ELR (cell line): ENCODE measurements at regions not wholly inside any gene's neighbourhood (a gene's known extent, or its start where the extent isn't known, plus 50 kb on each side); places are given as distances from the start of the nearest gene placed in this dataset.
A peak's percentile ranks its signal among the peaks of the same experiment; 100 is the strongest.
"Not testable (repeated sequence)": the region's sequence is repeated elsewhere in the genome, so short reads cannot be mapped to it uniquely, and the experiment has no call there.

Experiments used
- DNase-seq: peaks from one replicate; pipeline ENCODE4 v3.0.0-alpha.2; 2015; ENCODE audit warnings: low read depth

DNA sequence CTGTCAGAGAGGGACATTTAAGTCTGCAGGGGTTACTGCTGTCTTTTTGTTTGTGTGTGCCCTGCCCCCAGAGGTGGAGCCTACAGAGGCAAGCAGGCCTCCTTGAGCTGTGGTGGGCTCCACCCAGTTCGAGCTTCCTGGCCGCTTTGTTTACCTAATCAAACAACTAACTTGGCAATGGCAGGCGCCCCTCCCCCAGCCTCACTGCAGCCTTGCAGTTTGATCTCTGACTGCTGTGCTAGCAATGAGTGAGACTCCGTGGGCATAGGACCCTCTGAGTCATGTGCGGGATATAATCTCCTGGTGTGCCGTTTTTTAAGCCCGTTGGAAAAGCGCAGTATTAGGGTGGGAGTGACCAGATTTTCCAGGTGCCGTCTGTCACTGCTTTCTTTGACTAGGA, 216.8 kb upstream of the CDKN2B start:
- DNase-seq: not testable (repeated sequence)

DNA sequence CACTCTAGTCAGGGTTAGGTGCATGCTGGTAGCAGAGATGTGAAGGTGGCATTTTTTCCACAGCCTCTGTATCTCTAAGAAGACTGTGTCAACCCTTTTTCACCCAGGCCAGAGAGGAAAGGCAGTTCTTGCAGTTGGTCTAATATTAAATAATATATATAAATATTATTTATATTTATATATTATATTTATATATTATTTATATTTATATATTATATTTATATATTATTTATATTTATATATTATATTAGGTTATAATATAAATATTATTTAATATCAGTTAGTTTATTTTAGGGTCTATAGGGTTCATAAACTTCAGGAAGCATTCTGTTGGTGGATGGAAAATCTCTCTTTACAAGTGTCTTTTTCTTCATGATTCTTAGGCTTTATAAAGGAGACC, 218.6 kb upstream of the DMRTA1 start:
- no peak for DNase-seq

DNA sequence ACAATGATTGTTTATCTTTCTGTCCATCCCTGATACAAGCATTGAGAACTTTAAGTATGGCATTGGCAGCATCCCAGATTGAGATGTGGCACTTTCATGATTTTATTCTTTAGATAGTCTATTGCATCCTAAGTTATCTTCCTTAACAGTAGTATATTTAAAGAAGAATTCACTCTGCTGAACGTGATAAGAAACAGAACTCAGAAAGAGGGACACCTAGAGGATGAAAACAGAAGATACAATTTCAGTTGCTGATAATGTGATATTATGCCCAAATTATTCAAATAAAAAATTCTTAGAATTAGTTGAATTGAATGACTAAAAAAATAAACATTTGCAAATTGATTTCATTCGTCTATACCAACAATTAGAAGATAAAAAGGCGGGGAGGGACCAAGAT, 218.1 kb upstream of the DMRTA1 start:
- DNase-seq: peak; percentile 55

DNA sequence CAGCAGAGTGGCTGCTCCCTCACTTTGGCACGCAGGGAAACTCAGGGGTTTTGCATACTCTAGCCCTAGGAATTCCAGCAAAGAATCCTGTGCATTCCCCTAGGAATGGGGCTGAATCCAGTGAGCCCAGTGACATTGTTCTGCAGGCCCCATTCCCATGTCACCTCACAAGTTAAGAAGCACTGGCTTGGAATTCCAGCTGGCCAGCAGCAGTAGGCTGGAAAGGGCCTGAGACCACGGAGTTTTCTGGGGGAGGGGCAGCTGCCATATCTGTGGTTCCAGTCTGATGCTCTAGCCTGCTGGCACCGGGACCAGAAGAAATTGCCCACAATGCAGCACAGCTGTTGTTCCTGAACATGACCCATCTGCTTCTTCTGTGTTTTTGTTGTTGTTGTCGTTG, 217.6 kb upstream of the DMRTA1 start:
- no peak for DNase-seq

DNA sequence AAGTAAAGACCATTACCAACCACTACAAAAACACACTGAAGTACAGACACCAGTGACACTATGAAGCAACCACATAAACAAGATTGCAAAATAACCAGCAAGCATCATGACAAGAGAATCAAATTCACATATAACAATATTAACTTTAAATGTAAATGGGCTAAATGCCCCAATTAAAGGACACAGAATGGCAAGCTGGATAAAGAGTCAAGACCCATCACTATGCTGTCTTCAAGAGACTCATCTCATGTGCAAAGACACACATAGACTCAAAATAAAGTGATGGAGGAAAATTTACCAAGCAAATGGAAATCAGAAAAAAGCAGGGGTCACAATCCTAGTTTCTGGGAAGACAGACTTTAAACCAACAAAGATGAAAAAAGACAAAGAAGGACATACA, 215.3 kb upstream of the DMRTA1 start:
- DNase-seq: not testable (repeated sequence)

DNA sequence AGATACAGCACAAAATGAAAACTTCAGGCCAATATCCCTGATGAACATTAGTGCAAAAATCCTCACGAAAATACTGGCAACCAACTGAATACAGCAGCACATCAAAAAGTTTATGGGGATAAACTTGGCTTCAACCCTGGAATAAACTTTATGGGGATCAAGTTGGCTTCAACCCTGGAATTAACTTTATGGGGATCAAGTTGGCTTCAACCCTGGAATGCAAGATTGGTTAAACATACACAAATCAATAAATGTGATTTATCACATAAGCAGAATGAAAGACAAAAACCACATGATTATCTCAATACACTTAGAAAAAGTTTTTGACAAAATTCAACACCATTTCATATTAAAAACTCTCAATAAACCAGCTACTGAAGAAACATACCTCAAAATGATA, 213.7 kb upstream of the DMRTA1 start:
- DNase-seq: no peak

DNA sequence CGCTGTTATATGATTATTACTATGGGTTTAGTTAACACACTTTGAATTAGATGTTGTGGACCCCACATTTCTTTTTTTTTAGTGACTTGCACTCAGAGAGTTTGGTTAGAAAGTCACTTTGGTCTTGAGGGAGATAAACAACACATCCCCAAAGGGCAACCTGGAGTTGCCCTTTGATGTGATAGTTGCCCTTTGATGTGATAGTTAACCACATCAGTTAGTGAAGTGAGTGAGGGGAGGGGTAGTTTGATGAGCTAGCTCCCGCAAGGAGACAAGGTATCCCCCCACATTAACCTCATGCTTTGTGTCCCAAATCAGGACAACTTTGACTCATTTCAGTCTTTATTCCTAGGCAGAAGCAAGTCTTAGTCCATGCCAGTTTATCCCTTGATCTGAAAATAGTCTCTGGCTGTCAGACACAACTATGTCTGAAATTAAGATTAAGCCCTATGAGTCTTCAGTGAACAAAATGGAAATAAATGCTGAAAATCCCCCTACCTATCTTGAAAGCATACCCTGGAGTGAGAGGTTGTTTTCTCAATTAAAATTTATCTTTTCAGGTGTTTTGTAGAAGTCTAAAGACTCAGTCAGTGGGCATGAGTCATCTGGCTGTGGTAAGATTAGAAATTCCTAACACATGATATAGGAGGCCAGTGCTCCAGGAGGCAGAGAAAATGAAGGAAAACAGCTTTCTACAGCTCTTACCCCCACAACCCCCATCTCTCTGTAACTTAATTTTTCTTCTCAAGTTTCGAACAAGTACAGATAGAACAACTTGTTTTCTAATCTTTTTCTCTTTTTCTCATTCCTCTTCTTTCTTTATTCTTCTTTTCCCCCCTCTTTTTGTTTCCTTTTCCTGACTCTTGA, 208.9 kb upstream of the DMRTA1 start:
- DNase-seq: peak; percentile 97

DNA sequence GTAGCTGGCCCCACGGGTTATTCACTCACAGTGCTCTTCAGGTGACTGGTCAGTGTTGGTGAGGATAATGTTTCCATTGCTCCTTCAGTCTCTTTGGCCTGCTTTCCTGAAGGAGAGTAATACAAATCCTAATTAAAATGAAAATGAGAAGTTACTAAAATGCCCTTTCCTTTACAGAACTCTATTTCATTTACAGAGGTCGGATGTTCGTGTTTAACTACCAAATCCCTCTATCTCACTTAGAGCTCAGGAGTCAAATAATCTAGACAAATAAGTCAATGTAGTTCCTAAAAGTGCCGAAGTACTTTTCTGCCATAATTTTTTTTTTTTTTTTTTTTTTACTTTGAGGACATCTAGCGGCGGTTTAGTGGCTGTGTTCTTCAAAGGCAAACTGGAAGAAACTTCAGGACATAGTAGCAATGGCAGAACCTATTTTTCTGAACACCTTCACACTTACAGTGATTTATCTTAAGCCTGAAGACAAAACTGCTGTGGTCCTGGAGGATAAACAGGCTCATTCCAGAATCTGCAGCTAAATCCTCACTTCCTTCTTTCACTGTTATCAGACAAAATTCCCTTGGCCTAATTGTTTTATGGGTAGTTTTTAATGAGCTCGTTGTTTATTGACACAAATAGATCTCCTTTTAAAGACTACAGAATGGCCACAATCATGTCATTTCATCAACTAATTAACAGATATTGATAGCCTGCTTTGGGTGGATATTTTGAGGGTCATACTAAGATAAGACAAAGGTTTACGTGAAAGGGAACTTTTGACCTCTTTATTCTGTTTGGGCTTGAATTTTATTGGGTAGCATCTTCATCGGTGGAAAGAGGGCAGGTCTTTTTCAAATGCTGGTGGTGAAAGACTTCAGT, 207.6 kb upstream of the DMRTA1 start:
- peak; percentile 81 for DNase-seq

DNA sequence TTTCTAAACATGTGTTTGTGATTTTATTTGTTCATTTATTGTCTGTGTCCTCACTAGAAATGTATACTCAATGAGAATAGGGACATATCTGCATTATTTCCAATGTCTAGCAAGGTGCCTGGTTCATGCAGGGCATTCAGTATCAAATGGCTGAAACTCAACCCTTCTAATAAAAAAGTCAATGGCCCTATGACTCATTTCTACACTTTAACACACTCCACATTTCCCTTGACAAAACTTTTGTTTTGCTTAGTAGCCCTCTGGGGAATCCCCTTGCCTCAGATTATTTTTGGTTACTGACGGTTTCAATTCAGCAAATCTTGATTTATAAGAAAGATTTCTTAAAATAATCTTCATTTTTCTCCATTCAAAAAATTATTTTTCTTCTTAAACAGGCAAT, 206.0 kb upstream of the DMRTA1 start:
- peak; percentile 78 for DNase-seq

DNA sequence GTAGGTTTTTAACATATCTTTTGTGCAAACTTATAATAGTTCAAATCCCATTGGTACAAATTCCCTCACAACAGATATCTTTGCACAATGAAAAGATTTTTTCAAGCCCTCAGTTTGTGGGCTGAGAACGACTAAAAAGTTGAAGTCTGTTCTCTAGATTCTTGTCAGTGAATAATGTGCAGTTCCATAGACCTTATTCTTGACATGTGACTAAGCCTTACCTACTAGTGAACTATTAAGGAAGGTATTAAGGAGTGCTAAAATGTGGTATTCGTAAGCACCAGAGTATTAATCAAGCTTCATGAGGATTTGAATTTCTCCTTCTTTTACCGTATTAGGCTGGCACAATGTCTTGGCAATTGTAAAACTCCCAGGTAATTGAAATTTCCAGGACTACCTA, 205.6 kb upstream of the DMRTA1 start:
- peak; percentile 8 for DNase-seq

DNA sequence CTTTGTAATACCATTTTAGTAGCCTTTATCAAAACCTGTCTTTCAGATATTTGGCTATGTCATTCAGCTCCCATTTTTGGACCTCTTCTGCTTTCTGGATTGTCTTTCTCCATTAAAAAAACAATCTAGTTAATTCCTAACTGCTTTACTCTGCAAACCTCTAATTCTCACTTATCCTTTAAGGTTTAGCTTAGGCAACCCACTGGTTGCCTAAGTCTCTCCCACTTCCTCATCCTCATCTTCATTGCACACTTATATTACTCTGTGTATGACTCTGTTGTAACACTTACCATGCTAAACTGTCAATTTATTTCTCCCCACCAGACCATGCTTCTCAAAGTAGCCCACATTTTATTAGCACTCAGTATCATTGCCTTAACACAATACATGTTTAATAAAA, 205.0 kb upstream of the DMRTA1 start:
- no peak for DNase-seq

DNA sequence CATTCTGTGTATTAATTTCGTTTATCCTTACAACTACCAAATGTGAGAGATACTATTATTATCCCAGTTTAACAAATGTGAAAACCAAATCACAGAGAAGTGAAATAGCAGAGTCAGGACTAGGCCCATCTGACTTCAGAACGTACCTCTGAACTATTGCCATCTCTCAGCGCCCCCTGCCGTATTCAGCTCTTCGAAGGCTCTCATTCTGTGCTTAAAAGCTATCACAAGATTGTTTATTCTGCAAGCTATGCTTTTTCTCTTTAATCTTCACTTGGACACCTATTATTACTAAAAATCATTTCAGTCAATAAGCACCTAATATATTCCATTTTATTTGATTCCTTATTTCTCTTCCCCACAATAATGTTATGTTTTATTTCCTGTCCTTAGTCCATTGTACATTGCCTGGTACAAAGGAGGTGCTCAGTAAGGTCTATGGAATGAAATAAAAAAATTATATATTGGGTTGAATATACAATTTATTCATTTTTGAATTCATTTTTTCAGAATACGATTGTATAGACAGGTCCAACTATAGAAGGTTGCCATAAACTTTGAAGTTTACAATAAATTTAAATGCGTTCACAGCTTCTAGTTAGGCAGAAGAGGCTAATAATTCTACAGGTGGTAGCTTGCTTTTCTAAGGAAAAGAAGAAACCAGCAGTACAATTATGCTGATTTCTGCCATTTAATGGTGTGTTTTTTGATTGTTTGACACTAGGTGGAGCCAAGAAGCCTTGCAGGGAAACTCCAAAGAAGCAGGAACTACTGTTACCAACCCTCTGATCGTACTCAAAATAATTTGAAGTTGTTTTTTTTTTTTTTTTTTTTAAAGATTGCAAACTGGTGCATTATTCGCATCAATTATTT, 202.2 kb upstream of the DMRTA1 start:
- DNase-seq: peak; percentile 82

DNA sequence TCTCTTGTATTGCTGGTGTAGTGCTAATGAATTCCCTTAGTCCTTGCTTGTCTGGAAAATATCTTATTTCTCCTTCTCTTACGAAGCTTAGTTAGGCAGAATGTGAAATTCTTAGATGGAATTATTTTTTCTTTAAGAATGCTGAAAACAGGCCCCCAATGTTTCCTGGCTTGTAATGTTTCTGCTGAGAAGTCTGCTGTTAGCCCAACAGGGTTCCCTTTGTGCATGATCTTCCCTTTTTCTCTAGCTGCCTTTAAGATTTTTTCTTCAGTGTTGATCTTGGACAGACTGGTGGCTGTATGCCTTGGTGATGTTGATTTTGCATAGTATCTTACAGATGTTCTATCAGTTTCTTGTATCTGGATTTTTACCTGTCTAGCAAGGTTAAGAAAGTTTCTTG, 191.3 kb upstream of the DMRTA1 start:
- no peak for DNase-seq

DNA sequence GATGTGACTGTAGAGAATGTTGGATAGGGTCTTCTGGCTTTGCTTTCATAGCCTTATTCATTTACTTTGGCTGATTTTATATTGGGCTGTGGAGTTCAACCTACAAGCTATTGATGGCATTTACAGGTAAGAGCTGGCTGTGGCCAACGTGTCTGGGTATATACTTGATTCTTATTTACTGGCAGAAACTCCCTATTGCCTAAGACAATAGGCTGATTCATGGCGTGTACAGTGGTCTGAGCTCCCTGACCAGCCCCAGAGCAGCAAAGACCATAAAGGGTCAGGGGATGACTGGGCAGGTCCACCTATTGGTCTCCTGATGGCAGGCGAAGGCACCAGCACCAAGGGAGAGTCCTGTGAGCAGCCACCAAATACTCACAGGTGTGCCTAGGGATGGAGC, 190.2 kb upstream of the DMRTA1 start:
- no peak for DNase-seq

DNA sequence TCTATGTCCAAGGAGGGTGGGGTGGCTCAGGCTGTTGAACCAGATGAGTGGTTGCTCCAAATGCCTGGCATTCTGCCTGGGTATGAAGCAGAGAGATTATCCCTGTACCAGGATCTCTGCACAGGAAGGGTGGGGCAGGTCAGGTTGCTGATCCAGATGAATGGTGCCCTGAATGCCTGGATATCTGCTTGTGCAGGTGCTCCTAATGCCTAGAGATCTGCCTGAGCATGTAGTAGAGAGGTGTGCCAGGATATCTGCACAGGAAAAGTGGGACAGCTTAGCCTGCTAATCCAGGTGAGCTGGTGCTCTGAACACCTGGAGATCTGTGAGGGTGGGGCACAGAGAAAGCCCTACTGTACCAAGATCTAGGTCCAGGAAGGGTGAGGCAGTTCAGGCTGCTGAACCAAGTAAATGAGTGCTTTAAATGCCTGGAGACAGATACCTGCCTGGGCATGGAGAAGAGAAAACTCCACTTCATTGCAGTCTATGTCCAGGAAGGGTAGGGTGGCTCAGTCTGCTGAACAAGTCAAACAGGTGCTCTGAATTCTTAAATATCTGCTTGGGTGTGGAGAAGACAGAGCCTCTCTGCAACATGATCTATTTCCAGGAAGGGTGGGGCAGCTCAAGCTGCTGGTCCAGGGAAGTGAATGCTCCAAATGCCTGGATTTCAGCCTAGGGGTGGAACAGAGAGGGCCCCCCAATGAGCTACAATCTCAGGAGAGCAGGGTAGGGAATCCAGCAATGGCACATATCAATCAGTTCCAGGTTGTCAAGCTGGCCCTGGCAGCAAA, 189.4 kb upstream of the DMRTA1 start:
- DNase-seq: no peak

DNA sequence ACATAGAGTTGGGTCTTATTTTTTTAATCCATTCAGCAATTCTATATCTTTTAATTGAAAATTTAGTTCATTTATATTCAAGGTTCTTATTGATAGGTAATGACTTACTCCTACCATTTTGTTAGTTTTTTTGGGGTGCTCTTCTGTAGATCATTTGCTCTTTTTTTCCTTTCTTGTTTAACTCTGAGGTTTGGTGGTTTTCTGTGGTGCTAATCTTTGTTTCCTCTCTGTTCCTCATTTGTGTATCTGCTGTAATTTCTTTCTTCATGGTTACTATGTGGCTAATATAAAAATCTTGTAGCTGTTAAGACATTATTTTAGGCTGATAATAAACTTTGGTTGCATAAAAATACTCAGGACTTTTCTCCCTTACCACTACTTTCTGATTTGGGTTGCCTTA, 181.6 kb upstream of the DMRTA1 start:
- no peak for DNase-seq

DNA sequence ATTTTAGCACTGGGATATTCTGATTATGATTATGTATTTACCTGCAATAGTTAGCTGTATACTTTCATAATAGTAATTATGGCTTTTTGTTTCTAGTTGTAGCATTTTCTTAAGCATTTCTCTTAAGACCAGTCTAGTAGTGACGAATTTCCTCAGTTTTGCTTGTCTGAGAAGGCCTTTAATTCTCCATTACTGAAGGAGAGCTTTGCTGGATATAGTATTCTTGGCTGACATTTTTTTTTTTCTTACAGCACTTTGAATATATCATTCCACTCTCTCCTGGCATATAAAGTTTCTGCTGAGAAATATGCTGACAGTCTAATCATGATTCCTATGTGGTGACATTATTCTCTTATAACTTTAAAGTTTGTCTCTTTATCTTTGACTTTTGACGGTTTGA, 181.1 kb upstream of the DMRTA1 start:
- DNase-seq: no peak

DNA sequence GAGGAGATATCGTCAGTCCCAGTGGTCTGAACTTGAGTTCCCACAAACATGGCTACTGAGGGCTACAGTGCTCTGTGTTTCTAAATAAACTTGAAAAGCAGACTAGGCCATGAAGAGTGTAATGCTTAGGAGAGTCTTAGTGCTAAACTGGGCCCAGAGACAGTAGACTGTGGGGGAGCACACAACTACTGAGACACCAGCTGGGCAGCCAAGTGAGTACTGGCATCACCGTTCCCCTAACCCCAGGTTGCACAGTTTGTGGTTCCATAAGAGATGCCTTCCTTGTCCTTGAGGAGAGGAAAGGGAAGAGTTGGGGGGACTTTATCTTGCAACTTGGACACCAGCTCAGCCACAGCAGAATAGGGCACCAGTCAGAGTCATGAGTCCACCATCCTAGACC, 172.1 kb upstream of the DMRTA1 start:
- DNase-seq: no peak

DNA sequence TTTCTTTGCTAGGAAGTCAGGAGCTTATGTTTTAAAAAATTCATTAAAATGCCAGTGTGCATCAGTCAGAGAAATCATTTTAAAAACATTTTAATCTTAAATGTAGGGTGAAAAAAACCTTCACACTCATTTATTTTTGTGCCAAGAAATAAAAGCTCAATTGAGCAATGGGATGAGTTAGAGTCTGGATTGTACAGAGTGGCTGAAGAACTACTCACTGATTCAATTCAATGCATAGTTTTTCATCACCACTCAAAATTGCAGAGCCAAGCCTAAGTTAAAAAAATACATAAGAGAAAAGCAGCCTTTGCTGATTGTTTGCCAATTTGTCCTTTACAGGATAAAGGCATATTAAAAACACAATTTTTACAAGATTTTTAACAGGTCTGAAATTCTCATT, 168.2 kb upstream of the DMRTA1 start:
- DNase-seq: no peak

DNA sequence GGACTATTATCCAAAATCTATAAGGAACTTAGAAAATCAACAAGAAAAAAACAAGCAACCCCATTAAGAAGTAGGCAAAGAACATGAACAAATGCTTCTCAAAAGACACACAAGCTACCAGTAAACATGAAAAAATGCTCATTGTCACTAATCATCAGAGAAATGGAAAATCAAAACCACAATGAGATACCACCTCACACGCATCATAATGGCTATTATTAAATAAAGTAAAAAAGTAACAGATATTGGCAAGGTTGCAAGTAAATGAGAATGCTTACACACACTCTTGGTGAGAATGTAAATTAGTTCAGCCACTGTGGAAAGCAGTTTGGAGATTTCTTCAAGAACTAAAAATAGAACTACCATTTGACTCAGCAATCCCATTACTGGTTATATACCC, 167.0 kb upstream of the DMRTA1 start:
- DNase-seq: no peak

DNA sequence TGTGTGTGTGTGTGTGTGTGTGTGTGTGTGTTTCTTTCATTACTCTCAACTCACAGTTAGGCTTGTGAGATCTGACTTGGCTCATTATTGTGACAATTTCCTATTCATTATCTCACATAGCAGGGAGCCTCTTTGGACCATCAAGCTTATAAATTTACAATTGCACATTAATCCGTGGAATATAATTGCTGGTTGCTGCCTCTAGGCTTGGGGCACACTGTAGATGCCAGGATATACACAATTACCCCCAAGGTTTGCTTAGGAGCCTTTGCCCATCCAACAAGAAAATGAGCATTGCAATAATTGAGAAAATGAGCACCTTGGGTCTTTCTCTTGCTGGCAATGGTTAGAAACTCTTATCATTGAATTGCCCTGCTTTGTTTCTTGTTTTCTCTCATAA, 161.6 kb upstream of the DMRTA1 start:
- DNase-seq: no peak

DNA sequence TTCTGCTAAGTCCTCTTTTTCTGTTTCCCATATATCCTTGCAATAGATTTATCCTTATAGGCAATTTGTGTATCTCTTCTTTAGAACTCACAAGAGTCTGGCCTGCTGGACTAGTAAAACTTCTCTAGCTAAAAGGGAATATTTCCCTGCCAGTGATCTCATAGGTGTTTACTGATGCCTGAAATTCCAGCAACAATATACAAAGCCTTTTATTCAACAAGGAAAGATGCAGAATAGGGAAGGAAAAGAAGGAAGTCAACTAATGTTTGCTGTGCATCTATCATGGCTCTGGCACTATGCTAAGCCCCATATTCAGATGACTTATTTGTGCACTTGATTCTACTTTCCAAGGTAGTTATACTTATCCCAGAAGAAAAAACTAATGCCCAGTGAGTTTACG, 160.0 kb upstream of the DMRTA1 start:
- no peak for DNase-seq
